PFSK-1 (cell line): ENCODE measurements at regions not wholly inside any gene's neighbourhood (a gene's known extent, or its start where the extent isn't known, plus 50 kb on each side); places are given as distances from the start of the nearest gene placed in this dataset.

Experiments used
- POLR2AphosphoS5 ChIP-seq: IDR thresholded peaks from 2 replicates; pipeline ENCODE4 v1.6.1; 2012; ENCODE audit warnings: low read depth, mild to moderate bottlenecking, control low read depth, low read length, moderate library complexity
- SIN3A ChIP-seq: IDR thresholded peaks from 2 replicates; pipeline ENCODE4 v1.6.1; 2012; ENCODE audit warnings: mild to moderate bottlenecking, low read length, moderate library complexity, borderline replicate concordance; ENCODE audit not compliant: insufficient read depth
- TAF1 ChIP-seq: IDR thresholded peaks from 2 replicates; pipeline ENCODE4 v1.6.1; 2012; ENCODE audit warnings: low read length, control low read depth, borderline replicate concordance; ENCODE audit not compliant: insufficient read depth

DNA sequence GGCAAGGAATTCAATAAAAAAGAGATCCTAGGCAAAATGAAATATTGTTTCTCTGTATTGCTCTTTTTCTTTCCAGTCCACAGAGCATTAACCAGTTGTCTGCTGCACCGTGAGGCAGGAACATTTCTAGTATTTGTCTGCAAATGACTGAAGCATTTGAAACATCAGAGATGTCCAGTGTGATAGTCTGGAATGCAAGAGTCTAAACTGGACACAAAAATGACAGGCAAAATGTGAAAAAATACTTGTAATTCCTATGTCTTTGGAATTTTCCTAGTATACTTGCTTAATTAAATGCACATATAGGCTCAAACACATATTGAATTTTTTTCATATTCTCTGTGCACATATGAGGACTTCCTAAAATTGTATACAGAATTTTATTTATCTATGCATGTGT, 120.5 kb upstream of the SPATS2L start:
- TF ChIP-seq TAF1, result no peak
- no peak for TF ChIP-seq POLR2AphosphoS5
- TF ChIP-seq SIN3A, result no peak
